Loucy (cell line): ENCODE measurements at regions not wholly inside any gene's neighbourhood (a gene's known extent, or its start where the extent isn't known, plus 50 kb on each side); places are given as distances from the start of the nearest gene placed in this dataset.
A peak's percentile ranks its signal among the peaks of the same experiment; 100 is the strongest.

Experiments
- H2AFZ ChIP-seq: fragments of 200-600 bp; sonication (generic); 2 replicates; pipeline ENCODE4 v1.6.0; 2016; ENCODE audit warnings: antibody characterized with exemption, mild to moderate bottlenecking, low read length, moderate library complexity
- H3F3A ChIP-seq: fragments of 200-600 bp; 2 replicates; pipeline ENCODE4 v1.6.0; 2016; ENCODE audit warnings: antibody characterized with exemption, low read depth, mild to moderate bottlenecking
- H3K27me3 ChIP-seq: fragments of 200-600 bp; sonication (generic); 2 replicates; pipeline ENCODE4 v1.6.1; 2014; ENCODE audit warnings: low read length, mild to moderate bottlenecking; ENCODE audit not compliant: insufficient read depth, poor library complexity, severe bottlenecking
- H3K36me3 ChIP-seq: fragments of 200-600 bp; sonication (generic); 2 replicates; pipeline ENCODE4 v1.6.1; 2016; ENCODE audit warnings: low read length; ENCODE audit not compliant: insufficient read depth
- H3K4me1 ChIP-seq: fragments of 200-600 bp; sonication (generic); 2 replicates; pipeline ENCODE4 v1.5.1; 2014; ENCODE audit warnings: low read length, mild to moderate bottlenecking; ENCODE audit not compliant: insufficient read depth, poor library complexity, severe bottlenecking
- H3K4me2 ChIP-seq: fragments of 200-600 bp; sonication (generic); 2 replicates; pipeline ENCODE4 v1.6.0; 2014; ENCODE audit warnings: antibody characterized with exemption, low read length, low read depth, mild to moderate bottlenecking; ENCODE audit not compliant: poor library complexity, severe bottlenecking
- H3K4me3 ChIP-seq: fragments of 200-600 bp; sonication (generic); 2 replicates; pipeline ENCODE4 v1.5.1; 2014; ENCODE audit warnings: low read length, mild to moderate bottlenecking, mixed read lengths; ENCODE audit not compliant: poor library complexity, severe bottlenecking
- H3K79me2 ChIP-seq: fragments of 200-600 bp; sonication (generic); 2 replicates; pipeline ENCODE4 v1.6.1; 2014; ENCODE audit warnings: low read length; ENCODE audit not compliant: insufficient read depth
- H3K9ac ChIP-seq: fragments of 200-600 bp; sonication (generic); 2 replicates; pipeline ENCODE4 v1.6.0; 2014; ENCODE audit warnings: mild to moderate bottlenecking, low read depth, low read length, moderate library complexity; ENCODE audit not compliant: poor library complexity, severe bottlenecking
- H3K9me2 ChIP-seq: fragments of 200-600 bp; sonication (generic); replicated peaks from 2 replicates; pipeline ENCODE4 v1.6.1; 2016; ENCODE audit warnings: low read depth, low read length, mixed read lengths
- H3K9me3 ChIP-seq: fragments of 200-600 bp; sonication (generic); 2 replicates; pipeline ENCODE4 v1.6.1; 2014; ENCODE audit warnings: mild to moderate bottlenecking, antibody characterized with exemption, low read length, low read depth; ENCODE audit not compliant: insufficient read depth
- H4K20me1 ChIP-seq: fragments of 200-600 bp; sonication (generic); 2 replicates; pipeline ENCODE4 v1.6.0; 2014; ENCODE audit warnings: antibody characterized with exemption, low read length, mild to moderate bottlenecking; ENCODE audit not compliant: insufficient read depth, poor library complexity, severe bottlenecking
- CTCF ChIP-seq: fragments of 200-600 bp; sonication (generic); conservative IDR thresholded peaks from 2 replicates; pipeline ENCODE4 v1.5.1; 2014; ENCODE audit warnings: mild to moderate bottlenecking, antibody characterized with exemption, low read length
- EZH2phosphoT487 ChIP-seq: fragments of 200-600 bp; IDR thresholded peaks from 2 replicates; pipeline ENCODE4 v1.6.1; 2018; ENCODE audit warnings: antibody characterized with exemption, mild to moderate bottlenecking, moderate library complexity, borderline replicate concordance

DNA sequence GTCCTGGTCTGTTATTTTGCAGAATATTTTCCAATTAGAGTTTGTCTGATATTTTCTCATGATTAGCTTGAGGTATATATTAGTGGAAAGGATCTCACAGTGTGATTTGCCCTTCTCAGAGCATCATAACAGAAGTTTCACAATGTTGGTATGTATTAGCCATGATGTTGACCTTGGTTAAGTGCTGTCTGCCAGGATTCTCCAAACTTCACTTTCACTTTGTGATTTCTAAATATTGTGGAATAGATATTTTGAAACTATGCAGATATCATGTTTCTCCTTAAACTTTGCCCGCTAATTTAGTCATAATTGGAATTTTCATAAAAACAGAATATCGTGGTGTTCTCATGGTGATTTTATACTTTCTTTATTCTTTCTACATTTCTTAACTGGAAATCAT lies 98.0 kb upstream of the DEPDC1 start:
- no peaks in the 10 kb centered on the region for H3K4me1 ChIP-seq
- no peak overlapping the region for H3K9ac ChIP-seq
- H3K4me3 ChIP-seq, result no peak overlapping the region
- H3K4me2 ChIP-seq, result no peak overlapping the region
- no peaks in the 10 kb centered on the region for H4K20me1 ChIP-seq
- no peaks in the 10 kb centered on the region for H3K9me2 ChIP-seq
- no peaks in the 10 kb centered on the region for H3K36me3 ChIP-seq
- no peaks in the 10 kb centered on the region for H3K9me3 ChIP-seq
- no peaks in the 10 kb centered on the region for H3F3A ChIP-seq
- H2AFZ ChIP-seq, result no peak overlapping the region
- H3K27me3 ChIP-seq, result no peaks in the 10 kb centered on the region
- no peaks in the 10 kb centered on the region for H3K79me2 ChIP-seq
- TF ChIP-seq EZH2phosphoT487, result no peak
- no peak for TF ChIP-seq CTCF

- Histone ChIP-seq H4K20me1 (no peaks in the 10 kb centered on the region), H3F3A (no peaks in the 10 kb centered on the region), H3K9me2 (no peaks in the 10 kb centered on the region), H3K27me3 (no peaks in the 10 kb centered on the region), H2AFZ (no peak overlapping the region), H3K79me2 (no peaks in the 10 kb centered on the region), H3K9me3 (no peaks in the 10 kb centered on the region), H3K4me3 (no peak overlapping the region), H3K36me3 (no peaks in the 10 kb centered on the region), H3K4me2 (no peak overlapping the region), H3K4me1 (no peaks in the 10 kb centered on the region), H3K9ac (no peak overlapping the region)
- TF ChIP-seq EZH2phosphoT487, result no peak
- peak; percentile 82 for TF ChIP-seq CTCF
Observed at GRCh38 chr1:68600049-68600661, 103.3 kb upstream of the DEPDC1 start.

- no peaks in the 10 kb centered on the region for H4K20me1 ChIP-seq
- H3F3A ChIP-seq, result no peaks in the 10 kb centered on the region
- no peaks in the 10 kb centered on the region; the same call in 1 of the 2 replicates for H3K9me3 ChIP-seq
- H3K9me2 ChIP-seq, result no peaks in the 10 kb centered on the region
- no peaks in the 10 kb centered on the region for H3K4me1 ChIP-seq
- H3K36me3 ChIP-seq, result no peaks in the 10 kb centered on the region
- H3K79me2 ChIP-seq, result no peaks in the 10 kb centered on the region
- H3K4me3 ChIP-seq, result no peak overlapping the region
- no peak overlapping the region for H3K9ac ChIP-seq
- H2AFZ ChIP-seq, result no peak overlapping the region
- H3K4me2 ChIP-seq, result no peak overlapping the region
- no peak for TF ChIP-seq EZH2phosphoT487
- no peak for TF ChIP-seq CTCF
- no peaks in the 10 kb centered on the region for H3K27me3 ChIP-seq
Observed at GRCh38 chr1:68608289-68608688, 111.4 kb upstream of the DEPDC1 start.
